Mucosa of rectum (tissue), 2 donors: ENCODE measurements at regions not wholly inside any gene's neighbourhood (a gene's known extent, or its start where the extent isn't known, plus 50 kb on each side); places are given as distances from the start of the nearest gene placed in this dataset.

ENCODE experiments used
- H3K27ac ChIP-seq, 2 donors: one replicate each; pipeline ENCODE4 v1.7.0; 2013; ENCODE audit warnings: inconsistent platforms in 2 of 2, low read depth in 2 of 2, low read length in 2 of 2
- H3K27me3 ChIP-seq, 2 donors: one replicate each; pipeline ENCODE4 v1.7.0; 2013; ENCODE audit warnings: low read length in 2 of 2; ENCODE audit not compliant: control insufficient read depth in 2 of 2, insufficient read depth in 2 of 2
- H3K36me3 ChIP-seq, 2 donors: one replicate each; pipeline ENCODE4 v1.7.0; 2013; ENCODE audit warnings: low read length in 2 of 2; ENCODE audit not compliant: control insufficient read depth in 2 of 2, insufficient read depth in 2 of 2
- H3K4me1 ChIP-seq, 2 donors: one replicate each; pipeline ENCODE4 v1.7.0; 2013; ENCODE audit warnings: low read length in 2 of 2, mild to moderate bottlenecking in 1 of 2; ENCODE audit not compliant: control insufficient read depth in 2 of 2, insufficient read depth in 2 of 2
- H3K4me3 ChIP-seq, 2 donors: one replicate each; pipeline ENCODE4 v1.7.0; 2013; ENCODE audit warnings: low read length in 2 of 2
- H3K9ac ChIP-seq, 2 donors: one replicate each; pipeline ENCODE4 v1.7.0; 2013; ENCODE audit warnings: low read length in 2 of 2, low read depth in 1 of 2, mild to moderate bottlenecking in 1 of 2
- H3K9me3 ChIP-seq, 2 donors: one replicate each; pipeline ENCODE4 v1.7.0; 2013; ENCODE audit warnings: low read length in 2 of 2; ENCODE audit not compliant: control insufficient read depth in 2 of 2
- donor health status: healthy.
- donor health status: Normal muscosa, but diverticular disease.

DNA sequence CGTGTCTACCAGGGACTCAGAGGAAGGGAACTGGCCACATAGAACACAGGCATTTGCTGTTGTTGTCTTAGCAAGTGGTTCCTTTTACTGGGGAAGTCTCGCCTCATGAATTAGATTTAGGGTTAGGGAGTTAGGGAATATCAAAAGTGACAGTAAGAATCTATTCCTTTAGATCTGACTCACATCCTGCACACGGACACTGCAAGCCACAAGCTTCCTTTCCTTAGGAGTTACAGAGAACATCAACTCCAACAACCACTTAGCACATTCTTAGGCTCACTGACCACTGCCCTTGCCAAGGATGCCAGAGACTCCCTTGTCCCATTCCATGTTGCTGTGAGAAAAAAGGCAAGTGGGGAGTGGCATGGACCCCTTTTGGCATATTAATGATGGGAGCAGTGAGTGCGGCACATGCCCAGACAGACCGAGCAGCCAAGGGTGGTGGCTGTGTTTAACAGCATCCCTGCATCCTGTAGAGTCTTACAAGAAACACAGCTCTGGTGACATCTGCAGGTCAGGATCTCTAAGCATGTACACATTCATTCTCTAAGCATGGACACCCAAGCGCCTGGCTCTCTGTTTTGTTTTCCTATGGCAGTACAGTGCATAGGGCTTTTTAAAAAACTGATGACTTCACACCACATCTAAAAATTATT is 745.6 kb upstream of the RAB6C start:
- Histone ChIP-seq H3K27ac (no peak overlapping the region), H3K9ac (no peak overlapping the region), H3K9me3 (no peaks in the 10 kb centered on the region), H3K4me1 (no peaks in the 10 kb centered on the region), H3K4me3 (no peak overlapping the region), H3K36me3 (no peaks in the 10 kb centered on the region), H3K27me3 (no peaks in the 10 kb centered on the region)

DNA sequence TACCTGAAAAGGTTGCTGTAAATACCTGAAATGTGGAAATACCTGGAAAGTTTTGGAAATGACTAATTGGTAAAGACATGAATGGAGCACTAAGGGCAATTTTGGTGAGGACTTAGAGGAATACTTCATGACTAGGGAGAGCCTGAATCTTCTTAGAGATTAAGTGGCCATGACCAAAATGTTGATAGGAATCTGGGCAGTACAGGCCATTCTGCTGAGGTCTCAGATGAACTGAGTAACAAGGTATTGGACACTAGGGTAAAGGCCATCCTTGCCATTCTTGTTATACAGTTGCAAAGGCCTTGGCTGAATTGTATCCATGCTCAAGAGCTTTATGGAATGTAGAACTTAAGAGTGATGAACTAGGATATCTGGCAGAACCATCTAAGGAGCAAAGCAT is 742.9 kb upstream of the RAB6C start:
- H3K4me3 ChIP-seq, result no peak overlapping the region
- no peak overlapping the region for H3K27ac ChIP-seq
- H3K9ac ChIP-seq, result no peak overlapping the region
- no peaks in the 10 kb centered on the region for H3K27me3 ChIP-seq
- no peaks in the 10 kb centered on the region for H3K9me3 ChIP-seq
- H3K36me3 ChIP-seq, result no peaks in the 10 kb centered on the region
- no peaks in the 10 kb centered on the region for H3K4me1 ChIP-seq

DNA sequence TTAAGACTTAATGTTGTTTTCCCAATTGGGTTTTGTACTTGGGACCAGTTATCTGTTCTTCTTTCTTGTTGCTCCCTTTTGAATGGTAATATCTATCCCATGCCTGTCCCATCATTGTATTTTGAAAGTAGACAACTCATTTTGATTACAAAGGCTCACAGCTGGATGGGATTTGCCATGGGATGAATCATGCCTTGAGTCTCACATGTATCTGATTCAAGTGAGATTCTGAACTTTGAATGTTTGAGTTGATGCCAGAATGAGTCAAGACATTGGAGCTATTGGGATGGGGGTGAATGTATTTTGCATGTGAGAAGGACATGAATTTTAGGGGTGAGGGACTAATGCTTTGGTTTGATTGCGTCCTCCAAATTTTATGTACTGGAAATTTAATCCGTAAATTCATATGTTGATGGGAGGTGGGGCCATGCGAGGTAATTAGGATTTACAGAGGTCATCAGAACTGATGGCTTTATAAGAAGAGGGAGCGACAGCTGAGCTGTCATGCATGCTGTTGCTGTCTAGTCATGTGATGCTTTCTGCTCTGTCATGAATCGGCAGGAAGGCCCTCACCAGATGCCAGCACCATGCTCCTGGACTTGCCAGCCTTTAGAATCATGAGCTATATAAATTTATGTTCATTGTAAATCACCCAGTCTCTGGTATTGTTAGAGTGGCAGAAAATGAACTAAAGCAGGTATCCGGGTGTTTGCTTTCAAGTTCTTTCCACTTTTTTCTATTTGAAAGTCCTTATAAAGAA is 741.3 kb upstream of the RAB6C start:
- Histone ChIP-seq H3K27ac (no peak overlapping the region), H3K36me3 (no peaks in the 10 kb centered on the region), H3K27me3 (no peaks in the 10 kb centered on the region), H3K9me3 (no peaks in the 10 kb centered on the region), H3K4me1 (no peaks in the 10 kb centered on the region), H3K4me3 (no peak overlapping the region), H3K9ac (no peak overlapping the region)

DNA sequence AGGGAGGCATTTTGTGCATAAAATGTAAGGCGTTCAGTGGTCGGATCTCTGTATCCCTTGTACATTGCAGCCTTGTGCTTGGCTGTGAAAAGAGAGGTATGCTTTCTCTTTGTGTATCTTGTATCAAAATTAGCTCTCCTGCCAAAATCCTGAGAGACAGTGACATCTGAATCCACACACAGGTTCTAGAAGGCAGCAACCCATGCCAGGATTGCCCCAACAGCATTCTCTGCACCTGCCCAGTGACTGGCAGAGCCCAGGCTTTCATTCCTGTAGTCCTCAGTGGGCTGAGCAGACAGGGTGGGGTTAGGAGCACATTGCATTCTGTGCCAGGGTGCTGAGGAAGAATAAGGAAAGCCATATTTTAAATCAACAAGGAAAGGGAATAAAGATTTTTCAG is 740.3 kb upstream of the RAB6C start:
- no peaks in the 10 kb centered on the region for H3K9me3 ChIP-seq
- H3K4me1 ChIP-seq, result no peaks in the 10 kb centered on the region
- no peak overlapping the region for H3K27ac ChIP-seq
- H3K9ac ChIP-seq, result no peak overlapping the region
- no peaks in the 10 kb centered on the region for H3K36me3 ChIP-seq
- no peaks in the 10 kb centered on the region for H3K27me3 ChIP-seq
- no peak overlapping the region for H3K4me3 ChIP-seq

DNA sequence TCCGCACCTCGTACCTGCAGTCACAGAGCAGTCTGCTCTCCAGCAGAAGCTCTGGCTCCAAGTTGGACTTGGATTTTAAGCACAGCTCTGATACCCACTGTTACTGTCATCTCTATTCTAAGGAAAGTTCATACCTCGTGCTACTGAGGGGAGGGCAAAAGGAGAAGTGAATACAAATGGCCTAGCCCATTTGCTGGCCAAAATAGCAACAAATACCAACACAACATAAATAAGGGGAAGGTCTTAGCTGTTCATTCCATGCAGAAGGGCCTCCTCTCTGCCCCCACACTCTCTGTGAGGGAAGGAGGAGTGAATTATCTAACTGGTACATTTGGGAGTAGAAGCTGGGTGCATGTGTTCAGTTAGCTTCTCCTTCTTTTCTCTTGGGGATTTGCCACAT is 739.4 kb upstream of the RAB6C start:
- no peaks in the 10 kb centered on the region for H3K9me3 ChIP-seq
- H3K4me1 ChIP-seq, result no peaks in the 10 kb centered on the region
- H3K27me3 ChIP-seq, result no peaks in the 10 kb centered on the region
- no peak overlapping the region for H3K9ac ChIP-seq
- H3K4me3 ChIP-seq, result no peak overlapping the region
- no peaks in the 10 kb centered on the region for H3K36me3 ChIP-seq
- no peak overlapping the region for H3K27ac ChIP-seq

DNA sequence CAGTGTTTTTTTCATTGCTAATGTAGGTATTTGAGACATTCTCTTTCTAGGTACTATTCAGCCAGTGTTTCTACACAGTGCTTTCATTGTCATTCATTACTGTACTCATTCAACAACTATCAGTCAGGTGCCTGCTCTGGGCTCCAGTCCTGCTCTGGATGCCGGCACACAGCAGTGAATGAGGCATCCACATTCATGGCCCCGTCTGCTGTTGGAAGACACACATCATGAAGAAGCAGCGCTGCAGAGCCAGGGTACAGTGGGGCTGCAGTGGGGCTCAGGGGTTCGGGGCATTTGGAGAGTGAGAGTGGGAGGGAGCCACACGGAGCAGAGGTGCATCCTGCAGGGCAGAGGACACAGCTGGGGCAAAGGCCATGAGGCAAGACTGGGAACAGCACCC is 737.2 kb upstream of the RAB6C start:
- Histone ChIP-seq H3K36me3 (no peaks in the 10 kb centered on the region), H3K27me3 (no peaks in the 10 kb centered on the region), H3K4me3 (no peak overlapping the region)

DNA sequence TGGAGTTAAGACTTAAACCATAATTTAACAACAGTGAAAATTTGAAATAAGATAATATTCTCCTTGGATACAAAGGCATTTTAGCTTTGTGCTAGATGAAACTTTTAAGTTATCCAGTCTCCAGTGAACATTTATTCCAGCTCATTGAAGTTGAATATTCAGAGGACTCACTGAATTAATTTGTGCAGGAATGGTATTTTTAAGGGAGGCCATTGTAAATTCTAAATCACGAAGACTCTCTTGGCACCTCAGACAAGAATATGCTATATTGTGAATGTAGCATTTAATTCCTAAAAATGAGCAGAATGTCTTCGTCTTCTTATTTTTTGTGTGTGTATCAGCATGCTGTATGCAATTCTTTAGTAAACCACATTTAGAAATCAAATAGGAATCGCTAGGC is 731.7 kb upstream of the RAB6C start:
- Histone ChIP-seq H3K27me3 (no peaks in the 10 kb centered on the region), H3K27ac (no peak overlapping the region), H3K9ac (no peak overlapping the region), H3K36me3 (no peaks in the 10 kb centered on the region), H3K4me3 (no peak overlapping the region), H3K4me1 (no peaks in the 10 kb centered on the region), H3K9me3 (no peaks in the 10 kb centered on the region)

More for the DNA sequence above, 737.2 kb upstream of the RAB6C start:
- no peaks in the 10 kb centered on the region for H3K4me1 ChIP-seq
- no peaks in the 10 kb centered on the region for H3K9me3 ChIP-seq
- no peak overlapping the region for H3K27ac ChIP-seq
- no peak overlapping the region for H3K9ac ChIP-seq

DNA sequence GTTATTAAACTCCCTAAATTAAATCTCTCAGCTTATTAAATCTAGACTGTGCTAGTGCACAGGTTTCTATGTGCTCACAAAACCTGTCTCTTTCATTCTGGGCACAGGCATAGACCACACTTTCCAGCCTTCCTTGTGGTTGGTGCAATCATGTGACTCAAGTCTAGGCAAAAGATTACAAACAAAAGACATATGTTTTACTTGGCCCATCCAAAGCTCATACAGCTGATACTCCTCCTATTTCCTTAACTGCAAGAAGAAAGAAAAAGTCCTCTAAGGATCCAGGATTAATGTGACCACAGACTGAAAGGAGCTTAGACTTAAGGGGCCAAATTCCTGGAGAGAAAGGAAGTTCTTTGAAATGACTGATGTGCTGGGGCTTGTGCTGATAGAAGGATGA is 731.3 kb upstream of the RAB6C start:
- Histone ChIP-seq H3K36me3 (no peaks in the 10 kb centered on the region), H3K27ac (no peak overlapping the region), H3K9me3 (no peaks in the 10 kb centered on the region), H3K4me3 (no peak overlapping the region), H3K9ac (no peak overlapping the region), H3K4me1 (no peaks in the 10 kb centered on the region), H3K27me3 (no peaks in the 10 kb centered on the region)

DNA sequence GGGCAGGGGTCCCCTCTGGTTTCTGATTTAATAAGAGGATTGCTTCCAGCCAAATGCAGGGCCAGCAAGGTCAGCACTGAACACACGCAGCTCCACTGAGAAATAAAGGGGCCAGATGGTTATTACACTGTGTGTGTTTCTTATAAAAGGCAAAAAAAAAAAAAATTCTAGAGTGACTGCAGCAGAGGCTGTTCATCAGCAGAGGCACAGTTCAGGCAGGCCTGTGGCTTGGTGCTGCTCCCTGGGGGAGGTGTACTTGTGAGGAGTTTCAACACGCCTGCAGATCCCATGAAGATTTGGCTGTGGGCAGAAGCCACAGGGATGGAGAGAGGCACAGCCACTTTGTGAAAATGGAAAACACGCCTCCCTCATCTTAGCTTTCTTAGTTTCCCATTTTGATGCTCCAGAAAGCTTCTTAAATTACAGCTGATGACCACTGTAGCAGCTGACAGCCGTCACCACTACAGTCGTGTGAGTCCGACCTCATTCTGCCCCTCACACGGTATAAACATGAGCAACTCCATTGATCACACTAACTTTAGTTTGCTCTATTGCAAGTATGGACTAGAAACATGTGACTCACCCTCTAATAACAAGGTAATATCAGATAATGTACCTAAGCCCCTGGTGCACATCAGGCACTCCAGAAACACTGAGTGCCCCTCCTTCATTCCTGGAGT is 726.5 kb upstream of the RAB6C start:
- no peak overlapping the region for H3K27ac ChIP-seq
- H3K4me3 ChIP-seq, result no peak overlapping the region
- H3K9me3 ChIP-seq, result no peaks in the 10 kb centered on the region
- H3K4me1 ChIP-seq, result no peaks in the 10 kb centered on the region
- H3K36me3 ChIP-seq, result no peaks in the 10 kb centered on the region
- H3K9ac ChIP-seq, result no peak overlapping the region
- H3K27me3 ChIP-seq, result no peaks in the 10 kb centered on the region

DNA sequence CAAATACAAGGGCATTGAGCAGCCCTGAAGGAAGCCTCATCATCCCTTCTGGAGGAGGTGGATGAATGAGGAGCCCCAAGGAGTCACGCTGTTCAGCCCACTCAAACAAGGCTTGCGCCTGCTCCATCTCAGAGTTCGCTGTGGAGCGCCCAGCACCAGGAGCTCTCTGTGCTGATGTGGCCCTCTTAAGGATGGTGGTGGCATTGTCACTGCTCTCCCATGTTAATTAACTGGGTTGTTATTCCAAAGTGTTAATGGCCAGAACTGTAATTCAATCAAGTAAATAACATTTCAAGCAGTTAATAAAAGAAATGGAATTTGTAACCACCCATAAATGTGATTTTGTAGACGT is 726.0 kb upstream of the RAB6C start:
- H3K36me3 ChIP-seq, result no peaks in the 10 kb centered on the region
- no peaks in the 10 kb centered on the region for H3K27me3 ChIP-seq
- no peak overlapping the region for H3K27ac ChIP-seq
- no peaks in the 10 kb centered on the region for H3K4me1 ChIP-seq
- no peak overlapping the region for H3K4me3 ChIP-seq
- H3K9ac ChIP-seq, result no peak overlapping the region
- no peaks in the 10 kb centered on the region for H3K9me3 ChIP-seq
